ENCODE measurements at regions not wholly inside any gene's neighbourhood (a gene's known extent, or its start where the extent isn't known, plus 50 kb on each side); places are given as distances from the start of the nearest gene placed in this dataset.
"Not testable (repeated sequence)": the region's sequence is repeated elsewhere in the genome, so short reads cannot be mapped to it uniquely, and the experiment has no call there.

GRCh38 chr10:47582051-47582450, 58.6 kb upstream of the AGAP9 start:
- TF ChIP-seq CTCF, POLR2A (IDR thresholded peaks at IDR 0.05): not testable (repeated sequence)

All from breast epithelium (tissue), 3 donors.